ENCODE measurements at regions not wholly inside any gene's neighbourhood (a gene's known extent, or its start where the extent isn't known, plus 50 kb on each side); places are given as distances from the start of the nearest gene placed in this dataset.

- no peak for DNase-seq
Measured at GRCh38 chr2:11101430-11101829, 53.8 kb upstream of the SLC66A3 start.

GRCh38 chr2:11102466-11102865 lies 52.8 kb upstream of the SLC66A3 start:
- DNase-seq: no peak

- DNase-seq: no peak
Measured at GRCh38 chr2:11102956-11103860, 52.1 kb upstream of the SLC66A3 start.

- DNase-seq: no peak
Measured at GRCh38 chr2:11103984-11104793, 51.1 kb upstream of the SLC66A3 start.

- no peak for DNase-seq
Measured at GRCh38 chr2:11104794-11105660, 50.2 kb upstream of the SLC66A3 start.
